Stomach smooth muscle (tissue), 2 donors: ENCODE measurements at regions not wholly inside any gene's neighbourhood (a gene's known extent, or its start where the extent isn't known, plus 50 kb on each side); places are given as distances from the start of the nearest gene placed in this dataset.

ENCODE experiments used
- H3K27ac ChIP-seq: one replicate; pipeline ENCODE4 v1.7.0; 2013; ENCODE audit warnings: mild to moderate bottlenecking, low read length, inconsistent platforms
- H3K27me3 ChIP-seq, 2 donors: one replicate each; pipeline ENCODE4 v1.7.0; 2013; ENCODE audit warnings: low read length in 2 of 2; ENCODE audit not compliant: insufficient read depth in 2 of 2, control insufficient read depth in 1 of 2
- H3K36me3 ChIP-seq, 2 donors: one replicate each; pipeline ENCODE4 v1.7.0; 2013; ENCODE audit warnings: low read length in 2 of 2; ENCODE audit not compliant: control insufficient read depth in 2 of 2, insufficient read depth in 2 of 2
- H3K4me1 ChIP-seq: one replicate; pipeline ENCODE4 v1.7.0; 2013; ENCODE audit warnings: low read length; ENCODE audit not compliant: control insufficient read depth, insufficient read depth
- H3K4me3 ChIP-seq, 2 donors: one replicate each; pipeline ENCODE4 v1.7.0; 2013; ENCODE audit warnings: low read length in 2 of 2
- H3K9ac ChIP-seq, 2 donors: one replicate each; pipeline ENCODE4 v1.7.0; 2013; ENCODE audit warnings: low read length in 2 of 2, mild to moderate bottlenecking in 1 of 2
- H3K9me3 ChIP-seq, 2 donors: one replicate each; pipeline ENCODE4 v1.7.0; 2013; ENCODE audit warnings: low read length in 2 of 2; ENCODE audit not compliant: control insufficient read depth in 2 of 2
- donor health status: healthy.
- donor health status: Pancreatic carcinoma.

GRCh38 chr2:153232464-153232863, 246.1 kb downstream of the RPRM start:
- no peaks in the 10 kb centered on the region for H3K4me1 ChIP-seq
- no peak overlapping the region for H3K27ac ChIP-seq
- H3K36me3 ChIP-seq: no peaks in the 10 kb centered on the region
- no peaks in the 10 kb centered on the region for H3K9me3 ChIP-seq
- no peaks in the 10 kb centered on the region for H3K27me3 ChIP-seq
- no peak overlapping the region for H3K4me3 ChIP-seq
- H3K9ac ChIP-seq: no peak overlapping the region

DNA sequence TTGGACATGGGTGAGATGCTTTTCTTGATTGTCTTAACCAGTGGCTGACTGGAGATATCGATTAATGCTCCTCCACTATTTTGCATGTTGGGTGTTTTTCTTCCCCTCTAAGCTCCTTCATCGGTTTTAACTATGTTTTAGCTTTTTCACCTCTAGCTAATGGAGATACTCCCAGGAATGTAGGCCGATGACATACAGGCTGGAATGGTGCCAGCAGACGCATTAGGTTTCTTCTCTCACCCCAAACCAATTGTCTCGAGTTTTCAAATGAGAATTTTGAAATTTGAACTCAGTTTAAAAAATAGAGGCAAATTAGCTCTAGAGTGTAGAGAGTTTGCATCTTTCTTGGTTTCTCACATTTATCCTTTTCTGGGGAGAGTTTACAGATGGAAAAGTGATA, 247.6 kb downstream of the RPRM start:
- no peaks in the 10 kb centered on the region for H3K4me1 ChIP-seq
- no peak overlapping the region for H3K4me3 ChIP-seq
- no peak overlapping the region for H3K27ac ChIP-seq
- H3K36me3 ChIP-seq: no peaks in the 10 kb centered on the region
- no peak overlapping the region for H3K9ac ChIP-seq
- no peaks in the 10 kb centered on the region for H3K9me3 ChIP-seq
- no peaks in the 10 kb centered on the region for H3K27me3 ChIP-seq

- Histone ChIP-seq H3K9me3 (no peaks in the 10 kb centered on the region), H3K27me3 (no peaks in the 10 kb centered on the region), H3K4me3 (no peak overlapping the region), H3K27ac (no peak overlapping the region), H3K36me3 (no peaks in the 10 kb centered on the region), H3K9ac (no peak overlapping the region), H3K4me1 (no peaks in the 10 kb centered on the region)
Measured at GRCh38 chr2:153228904-153229303, 249.7 kb downstream of the RPRM start.

DNA sequence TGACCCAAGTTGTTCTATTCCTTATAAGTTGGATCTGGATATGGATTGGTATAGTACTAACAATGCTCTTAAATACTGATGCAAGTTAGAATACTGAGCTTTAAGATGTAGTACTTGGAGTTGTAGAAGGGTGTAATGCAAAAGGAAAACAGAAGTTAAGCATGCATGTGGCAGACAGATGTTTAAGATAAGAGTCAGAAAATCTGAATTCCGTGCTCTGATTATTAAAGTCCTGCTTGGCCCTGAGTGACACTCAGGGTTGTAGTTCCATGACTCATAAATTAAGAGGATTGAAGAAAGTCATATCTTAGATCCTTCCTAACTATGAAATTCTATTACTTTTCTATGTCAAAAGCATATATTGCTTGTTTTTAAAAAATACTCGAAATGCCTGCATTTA, 250.6 kb downstream of the RPRM start:
- Histone ChIP-seq H3K36me3 (no peaks in the 10 kb centered on the region), H3K27ac (no peak overlapping the region), H3K4me1 (no peaks in the 10 kb centered on the region), H3K4me3 (no peak overlapping the region), H3K9me3 (no peaks in the 10 kb centered on the region), H3K27me3 (no peaks in the 10 kb centered on the region), H3K9ac (no peak overlapping the region)

GRCh38 chr2:153222231-153223165, 256.1 kb downstream of the RPRM start:
- Histone ChIP-seq H3K27me3 (no peaks in the 10 kb centered on the region), H3K9ac (no peak overlapping the region), H3K4me3 (no peak overlapping the region)

GRCh38 chr2:153221506-153221905, 257.1 kb downstream of the RPRM start:
- no peaks in the 10 kb centered on the region for H3K27me3 ChIP-seq
- H3K9me3 ChIP-seq: no peaks in the 10 kb centered on the region
- no peaks in the 10 kb centered on the region for H3K4me1 ChIP-seq
- H3K9ac ChIP-seq: no peak overlapping the region
- H3K36me3 ChIP-seq: no peaks in the 10 kb centered on the region
- no peak overlapping the region for H3K4me3 ChIP-seq
- no peak overlapping the region for H3K27ac ChIP-seq

More at GRCh38 chr2:153222231-153223165, 256.1 kb downstream of the RPRM start:
- H3K4me1 ChIP-seq: no peaks in the 10 kb centered on the region
- H3K27ac ChIP-seq: no peak overlapping the region
- H3K36me3 ChIP-seq: no peaks in the 10 kb centered on the region
- no peaks in the 10 kb centered on the region for H3K9me3 ChIP-seq

GRCh38 chr2:153221087-153221486, 257.5 kb downstream of the RPRM start:
- no peaks in the 10 kb centered on the region for H3K27me3 ChIP-seq
- no peak overlapping the region for H3K27ac ChIP-seq

DNA sequence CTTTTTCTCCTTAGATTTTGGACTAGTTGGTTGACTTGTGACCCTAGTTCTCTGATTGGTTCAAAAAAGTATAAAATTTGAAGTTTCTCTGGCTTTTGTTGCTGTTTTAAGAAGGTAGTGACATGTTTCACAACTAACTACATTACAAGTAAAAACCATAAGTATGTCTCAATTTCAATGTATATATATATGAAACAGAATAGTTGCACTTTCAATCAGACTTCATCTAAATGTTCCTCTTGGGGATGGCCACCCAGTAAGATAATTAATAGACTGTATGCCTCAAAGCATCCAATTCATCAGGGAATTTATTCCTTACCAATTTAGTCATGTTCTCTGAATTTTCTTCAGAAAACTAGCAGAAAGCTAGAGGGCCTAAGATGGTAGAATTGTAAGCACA, 259.7 kb downstream of the RPRM start:
- Histone ChIP-seq H3K9me3 (no peaks in the 10 kb centered on the region), H3K4me1 (no peaks in the 10 kb centered on the region), H3K9ac (no peak overlapping the region), H3K36me3 (no peaks in the 10 kb centered on the region), H3K27me3 (no peaks in the 10 kb centered on the region), H3K27ac (no peak overlapping the region), H3K4me3 (no peak overlapping the region)

More at GRCh38 chr2:153221087-153221486, 257.5 kb downstream of the RPRM start:
- Histone ChIP-seq H3K9ac (no peak overlapping the region), H3K36me3 (no peaks in the 10 kb centered on the region), H3K4me3 (no peak overlapping the region), H3K9me3 (no peaks in the 10 kb centered on the region), H3K4me1 (no peaks in the 10 kb centered on the region)

- no peak overlapping the region for H3K9ac ChIP-seq
- H3K4me3 ChIP-seq: no peak overlapping the region
- no peaks in the 10 kb centered on the region for H3K36me3 ChIP-seq
- H3K27ac ChIP-seq: no peak overlapping the region
- H3K9me3 ChIP-seq: no peaks in the 10 kb centered on the region
- H3K4me1 ChIP-seq: no peaks in the 10 kb centered on the region
- no peaks in the 10 kb centered on the region for H3K27me3 ChIP-seq
Measured at GRCh38 chr2:153214337-153214736, 264.2 kb downstream of the RPRM start.

DNA sequence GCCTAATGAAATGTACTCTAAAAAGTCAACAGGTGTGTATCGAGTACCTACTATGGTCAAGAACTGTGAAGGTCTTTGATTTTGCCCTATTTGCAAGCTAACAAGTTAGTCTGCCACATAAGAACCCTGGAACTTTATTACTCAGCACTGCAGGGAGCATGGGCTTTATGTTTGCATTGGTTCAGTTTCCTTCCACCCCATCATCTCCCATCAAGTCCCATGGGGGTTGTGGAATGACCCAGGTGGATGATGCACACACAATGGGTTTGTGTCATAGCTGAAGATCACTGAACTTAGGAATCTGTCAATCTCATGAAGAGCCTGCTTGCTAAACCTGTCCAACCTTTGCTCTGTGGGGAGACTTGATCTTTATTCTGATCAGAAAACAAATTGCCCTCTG, 265.5 kb downstream of the RPRM start:
- Histone ChIP-seq H3K27ac (no peak overlapping the region), H3K36me3 (no peaks in the 10 kb centered on the region), H3K9ac (no peak overlapping the region), H3K9me3 (no peaks in the 10 kb centered on the region), H3K4me1 (no peaks in the 10 kb centered on the region), H3K27me3 (no peaks in the 10 kb centered on the region), H3K4me3 (no peak overlapping the region)
